ENCODE measurements at regions not wholly inside any gene's neighbourhood (a gene's known extent, or its start where the extent isn't known, plus 50 kb on each side); places are given as distances from the start of the nearest gene placed in this dataset.
"Not testable (repeated sequence)": the region's sequence is repeated elsewhere in the genome, so short reads cannot be mapped to it uniquely, and the experiment has no call there.

DNA sequence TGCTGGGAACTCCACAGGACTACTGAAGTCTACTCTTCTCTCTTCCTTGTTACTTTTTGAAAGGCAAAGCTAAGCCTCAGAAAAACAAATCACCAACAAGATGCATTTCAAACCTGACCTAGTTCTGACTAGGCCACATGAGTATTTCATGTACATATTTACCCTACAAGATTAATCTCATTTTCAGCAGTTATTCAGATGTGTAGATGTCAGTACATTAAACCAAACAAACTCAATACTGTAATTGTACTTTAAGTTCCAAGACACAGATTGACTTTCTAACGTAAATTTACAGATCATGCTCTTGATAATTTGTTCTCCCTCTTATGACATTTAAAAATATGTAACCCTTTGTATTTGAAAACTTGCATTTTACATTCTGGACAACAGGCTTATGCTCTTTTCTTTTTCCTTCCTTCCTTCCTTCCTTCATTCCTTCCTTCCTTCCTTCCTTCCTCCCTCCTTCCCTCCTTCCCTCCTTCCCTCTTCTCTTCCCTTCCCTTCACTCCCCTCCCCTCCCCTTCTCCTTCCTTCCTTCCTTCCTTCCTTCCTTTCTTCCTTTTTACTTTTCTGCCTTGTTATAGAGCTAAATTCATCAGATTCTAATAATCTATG, 1653.4 kb downstream of the EFNA5 start:
- CTCF ChIA-PET: no interaction called here
- POLR2A ChIA-PET: no interaction called here

DNA sequence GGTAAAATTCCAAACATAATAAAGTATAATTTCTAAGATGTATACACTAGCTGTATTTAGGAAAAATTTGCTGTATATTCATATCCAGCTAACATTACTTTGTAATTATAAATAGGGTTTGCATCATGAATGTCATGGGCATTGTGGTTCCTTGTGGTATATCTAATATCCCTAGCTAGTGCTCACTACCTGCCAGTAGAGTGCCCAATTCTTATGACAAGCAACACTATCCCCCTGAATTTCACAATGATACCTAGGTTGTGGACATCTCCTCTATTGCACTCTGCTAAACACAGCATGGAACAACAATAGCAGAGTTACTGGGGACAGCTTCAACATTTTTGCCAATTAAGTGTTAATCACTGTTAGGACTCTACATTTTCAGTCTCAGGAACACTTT, 1656.5 kb downstream of the EFNA5 start:
- ChIA-PET CTCF (no interaction called here), POLR2A (no interaction called here)

DNA sequence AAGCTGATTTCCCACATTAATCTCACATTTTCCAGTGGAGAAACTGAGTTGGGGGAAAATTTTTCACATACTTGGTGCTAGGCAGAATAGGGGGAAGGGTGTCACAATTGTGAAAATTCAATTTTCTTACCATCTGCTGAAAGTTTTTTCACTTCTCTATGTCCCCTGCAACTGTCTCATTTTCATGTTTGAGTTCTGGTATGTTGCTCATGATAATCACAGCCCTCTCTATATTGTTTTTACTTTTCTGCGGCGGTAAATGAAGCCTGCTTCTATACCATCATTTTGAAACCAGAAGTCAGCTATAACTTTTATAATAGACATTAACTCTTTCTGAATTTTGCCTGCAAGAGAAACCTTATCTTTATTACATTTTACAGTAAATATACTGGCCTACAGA, 1664.5 kb downstream of the EFNA5 start:
- ChIA-PET POLR2A (no interaction called here), CTCF (no interaction called here)

DNA sequence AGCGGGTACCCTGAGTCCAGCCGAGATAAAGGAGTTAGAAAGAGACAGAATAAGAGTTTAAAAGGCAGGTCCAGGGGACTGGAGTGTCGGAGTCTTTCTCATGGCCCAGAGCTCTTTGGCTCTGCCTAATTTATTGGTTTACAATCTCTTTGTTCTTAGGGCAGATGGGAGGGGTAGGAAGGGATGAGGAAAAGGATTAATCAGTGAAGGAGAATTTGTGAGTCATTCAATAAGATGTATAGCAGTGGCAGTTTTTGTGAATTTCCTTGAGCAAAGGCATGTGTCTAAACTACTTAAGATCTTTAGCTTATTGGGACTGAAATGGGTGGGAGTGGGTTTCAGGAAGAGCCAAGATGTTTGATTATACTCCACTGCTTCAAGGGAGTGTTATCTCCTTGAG, 1671.7 kb downstream of the EFNA5 start:
- CTCF ChIA-PET, POLR2A ChIA-PET: not testable (repeated sequence)

DNA sequence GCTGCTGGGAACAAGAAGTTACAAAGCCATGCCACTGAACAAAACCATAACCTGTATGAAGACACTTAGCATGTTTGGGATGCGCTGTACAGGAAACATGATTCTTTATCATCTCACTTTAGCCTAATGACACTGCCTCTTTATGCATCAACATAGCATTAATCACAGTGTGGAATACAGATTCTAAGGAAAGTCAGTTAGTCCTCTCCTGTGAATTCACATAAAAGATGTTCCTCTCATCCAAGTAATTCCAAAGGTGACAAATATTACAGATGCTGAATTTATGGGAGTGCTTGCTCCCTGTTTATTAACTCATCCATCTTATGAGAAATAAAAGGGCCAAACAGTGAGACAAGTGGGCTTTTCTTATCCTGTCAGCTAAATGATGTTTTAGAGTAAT, 1677.7 kb downstream of the EFNA5 start:
- CTCF ChIA-PET: no interaction called here
- POLR2A ChIA-PET: no interaction called here

DNA sequence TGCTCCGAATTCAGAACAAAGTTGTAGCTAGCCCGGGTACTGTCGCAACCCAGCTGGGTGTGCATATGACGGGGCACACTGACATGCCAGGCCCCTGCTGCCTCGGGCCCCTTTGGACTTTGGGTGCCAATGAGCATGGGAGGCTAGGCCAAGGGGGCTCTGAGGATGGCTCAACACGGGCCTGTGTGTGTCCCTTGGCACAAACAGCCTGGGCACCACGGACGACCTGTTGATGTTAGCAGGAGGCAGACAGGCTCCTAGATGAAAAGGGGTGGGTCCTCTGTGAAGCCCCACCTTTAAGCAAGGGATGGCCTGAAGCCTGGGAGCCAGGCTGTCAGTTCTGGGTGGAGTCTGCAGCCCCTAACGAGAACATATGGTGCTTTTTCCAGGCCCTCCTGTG, 1688.2 kb downstream of the EFNA5 start:
- CTCF ChIA-PET: no interaction called here
- POLR2A ChIA-PET: no interaction called here

DNA sequence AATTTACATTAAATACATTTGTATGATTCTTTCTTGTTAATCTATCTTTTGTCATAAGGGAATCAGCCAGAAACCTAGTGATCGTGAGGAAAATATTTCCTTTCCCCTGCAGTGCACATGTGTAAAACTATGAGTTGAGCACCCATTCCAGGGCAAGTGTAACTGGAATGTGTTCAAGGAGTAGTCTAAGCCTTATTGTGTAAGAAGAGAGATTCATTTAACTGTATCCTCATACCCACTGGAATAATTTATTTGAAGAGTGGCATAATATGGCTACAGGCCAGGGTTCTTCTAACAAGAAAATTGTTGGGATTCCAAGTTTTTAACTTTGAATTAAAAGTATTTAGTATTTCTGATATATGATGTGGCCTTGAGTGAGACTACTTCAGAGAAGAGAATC, 1692.7 kb downstream of the EFNA5 start:
- CTCF ChIA-PET: no interaction called here
- POLR2A ChIA-PET: no interaction called here

DNA sequence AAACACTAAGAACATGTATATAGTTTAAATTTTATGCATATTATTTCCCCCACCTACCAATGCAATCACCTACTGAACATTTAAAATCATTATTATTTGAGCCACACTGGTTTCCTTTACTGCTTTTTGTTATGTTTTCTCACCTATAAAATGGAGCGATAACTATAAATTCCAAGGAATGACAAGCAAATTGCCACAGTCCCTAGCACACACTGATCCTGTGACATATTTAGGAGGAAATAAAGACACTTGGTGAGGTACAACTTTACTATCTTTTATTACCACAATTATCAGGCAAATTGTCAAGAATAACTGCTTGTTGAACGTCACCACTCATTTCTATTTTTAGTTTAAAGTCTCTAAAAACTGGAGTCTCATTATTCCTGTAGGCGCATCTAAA, 1693.6 kb downstream of the EFNA5 start:
- ChIA-PET CTCF (no interaction called here), POLR2A (no interaction called here)

DNA sequence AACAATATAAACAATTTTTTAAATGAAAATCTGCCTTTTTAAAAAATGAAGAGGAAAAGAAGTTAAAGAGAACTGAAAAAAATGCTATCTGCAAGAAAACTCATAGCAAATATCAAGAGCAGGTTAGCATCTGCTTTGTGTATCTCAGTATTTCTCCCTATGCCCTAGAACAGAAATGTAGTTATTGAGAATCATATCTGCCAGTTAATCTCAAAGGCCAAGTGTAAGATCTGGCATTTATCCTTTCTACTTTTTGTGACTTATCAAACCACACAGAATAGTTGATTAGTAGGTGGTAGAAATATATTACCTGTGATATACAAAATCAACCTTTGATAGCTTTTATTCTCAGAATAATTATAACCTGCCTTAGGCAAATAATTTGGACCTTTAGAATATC, 1699.8 kb downstream of the EFNA5 start:
- CTCF ChIA-PET: no interaction called here
- POLR2A ChIA-PET: no interaction called here

DNA sequence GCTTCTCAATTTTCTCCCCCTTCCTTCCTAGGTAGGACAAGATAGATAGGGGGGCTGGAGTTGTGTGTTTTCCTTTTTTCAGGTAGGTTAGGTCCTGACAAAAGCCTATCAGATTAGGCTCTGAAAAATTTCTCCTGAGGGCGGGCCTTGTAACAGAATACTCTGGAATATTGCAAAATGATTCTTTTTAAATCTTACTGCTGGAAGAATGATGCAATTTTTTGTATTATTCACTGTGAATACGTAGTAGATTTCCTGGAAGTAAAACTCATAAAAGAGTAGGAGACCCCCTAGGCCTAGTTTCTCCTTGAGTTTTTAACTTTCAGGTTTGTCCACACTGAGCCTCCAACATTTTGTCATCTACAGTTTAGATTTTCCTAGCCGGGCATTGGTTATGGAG, 1701.8 kb downstream of the EFNA5 start:
- CTCF ChIA-PET: no interaction called here

DNA sequence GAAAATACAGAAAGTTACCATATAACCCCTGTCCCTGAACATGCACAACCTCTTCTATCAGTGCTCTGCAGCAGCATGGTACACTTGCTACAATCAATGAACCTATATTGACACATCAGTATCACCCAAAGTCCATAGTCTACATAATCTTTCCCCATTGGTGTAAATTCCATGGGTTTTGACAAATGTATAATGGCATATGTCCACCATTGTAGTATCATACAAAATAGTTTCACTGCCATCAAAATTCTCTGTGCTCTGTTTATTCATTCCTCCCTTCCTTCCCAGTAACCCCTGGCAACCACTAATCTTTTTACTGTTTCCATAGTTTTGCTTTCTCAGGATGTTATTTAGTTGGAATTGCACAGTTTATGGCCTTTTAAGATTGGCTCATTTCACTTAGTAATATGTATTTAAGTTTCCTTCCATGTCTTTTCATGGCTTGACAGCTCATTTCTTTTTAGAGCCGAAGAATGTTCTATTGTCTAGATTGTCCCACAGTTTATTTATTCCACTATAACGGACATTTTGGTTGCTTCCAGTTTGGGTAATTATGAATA, 1707.0 kb downstream of the EFNA5 start:
- ChIA-PET CTCF (no interaction called here), POLR2A (no interaction called here)

More for the DNA sequence above, 1701.8 kb downstream of the EFNA5 start:
- POLR2A ChIA-PET: no interaction called here

DNA sequence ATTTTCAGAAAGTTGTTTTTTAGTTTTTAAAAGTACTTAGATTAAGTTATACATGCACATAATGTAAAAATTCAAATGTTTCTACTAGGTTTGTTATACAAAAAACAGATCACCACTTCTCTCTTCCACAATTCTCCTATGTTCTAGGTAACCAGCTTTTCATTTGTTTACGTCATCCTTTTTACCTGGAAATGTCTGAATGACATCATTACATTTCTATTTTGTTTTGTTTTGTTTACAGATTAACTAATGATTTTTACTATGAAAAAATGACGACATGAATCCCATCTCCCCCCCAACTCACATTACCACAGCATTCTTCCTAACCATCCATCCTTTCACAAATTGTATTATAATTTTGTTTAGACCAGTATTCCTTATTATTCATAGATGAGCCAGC, 1709.2 kb downstream of the EFNA5 start:
- ChIA-PET CTCF (no interaction called here), POLR2A (no interaction called here)

DNA sequence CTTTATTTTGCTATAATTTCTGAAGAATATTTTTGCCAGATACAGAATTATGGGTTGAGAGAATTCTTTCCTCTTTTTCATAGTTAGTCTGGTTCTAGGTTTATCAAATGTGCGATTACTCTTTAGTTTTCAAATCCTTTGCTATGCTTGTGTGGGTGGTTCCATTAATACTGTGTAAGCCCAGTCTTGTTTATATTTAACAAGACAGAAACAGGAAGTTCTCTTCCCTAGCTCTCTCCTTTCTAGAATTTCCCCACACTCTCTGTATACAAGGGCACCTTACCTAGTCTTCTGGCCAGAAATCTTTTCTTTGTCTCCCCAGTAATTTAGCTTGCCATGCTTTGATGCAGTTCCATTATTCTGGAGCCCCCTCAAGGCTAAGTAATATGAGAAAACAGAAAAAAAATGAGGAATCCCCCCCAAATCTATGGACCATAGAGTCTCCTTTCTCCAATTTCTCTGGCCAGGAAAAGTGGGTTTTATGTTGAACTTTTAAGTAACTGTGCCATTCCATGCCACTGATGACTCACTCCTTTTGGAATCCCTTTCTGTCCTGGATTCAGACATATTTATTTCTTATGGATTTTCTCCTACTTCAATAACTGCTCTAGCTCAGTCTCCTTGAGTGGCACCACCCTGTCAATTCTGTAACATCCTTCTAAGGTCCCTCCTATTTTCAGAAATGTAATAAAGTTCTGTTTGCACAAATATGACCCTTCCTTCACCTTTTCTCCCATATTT, 1714.1 kb downstream of the EFNA5 start:
- ChIA-PET POLR2A (no interaction called here), CTCF (no interaction called here)

DNA sequence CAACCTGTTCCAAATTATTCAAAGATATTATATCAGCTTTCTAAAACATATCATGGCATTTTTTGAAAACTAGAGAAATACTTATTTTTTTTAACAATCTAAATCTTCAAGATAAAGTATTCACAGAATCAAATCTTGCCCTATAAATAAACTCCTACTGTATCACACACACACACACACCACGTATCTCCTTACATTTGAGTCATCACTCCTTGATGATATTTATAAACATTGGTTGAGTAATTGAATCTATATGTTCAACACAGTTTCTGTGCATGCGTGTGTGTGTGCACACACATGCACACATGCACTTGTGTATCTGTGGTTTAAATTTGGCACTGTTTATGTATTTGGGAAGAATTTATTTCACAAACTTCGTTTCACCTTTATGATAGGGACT, 1716.4 kb downstream of the EFNA5 start:
- CTCF ChIA-PET: no interaction called here
- POLR2A ChIA-PET: no interaction called here

DNA sequence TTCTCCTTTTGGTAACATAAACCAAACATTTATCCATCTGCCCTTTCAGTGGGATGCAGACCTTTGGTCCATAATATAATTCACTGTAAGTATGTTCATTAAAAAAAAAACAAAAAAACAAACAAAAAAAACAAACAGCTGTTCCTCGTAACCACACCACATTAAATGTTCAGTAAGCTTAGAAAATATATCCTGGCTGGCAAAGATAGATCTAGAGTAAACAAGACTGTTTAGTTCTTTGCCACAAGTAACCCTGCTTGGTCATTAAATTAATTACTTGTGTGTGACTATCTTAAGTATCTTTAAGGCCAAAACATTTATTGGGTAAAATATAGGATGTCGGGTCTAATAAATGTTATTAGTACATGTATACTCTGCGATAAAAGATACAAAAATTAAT, 1717.1 kb downstream of the EFNA5 start:
- ChIA-PET POLR2A (no interaction called here), CTCF (no interaction called here)

DNA sequence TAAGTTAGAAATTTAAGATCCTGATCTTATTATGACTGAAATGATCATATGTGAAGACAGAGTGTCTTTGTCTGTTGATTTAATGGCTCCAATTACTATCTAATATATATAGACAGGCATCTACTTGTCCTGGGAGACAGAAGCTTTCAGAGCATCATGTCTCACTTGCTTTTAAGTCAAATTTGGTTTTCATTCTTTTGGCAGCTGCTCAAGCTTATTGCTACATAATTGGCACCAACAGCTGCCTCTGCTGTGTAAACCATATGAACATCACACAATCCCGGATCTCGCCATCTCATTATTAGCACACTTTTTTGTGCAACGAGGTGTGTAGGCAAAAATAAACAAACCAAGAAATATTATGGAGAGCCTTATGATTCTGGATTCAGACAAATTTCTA, 1717.9 kb downstream of the EFNA5 start:
- ChIA-PET CTCF (no interaction called here), POLR2A (no interaction called here)

DNA sequence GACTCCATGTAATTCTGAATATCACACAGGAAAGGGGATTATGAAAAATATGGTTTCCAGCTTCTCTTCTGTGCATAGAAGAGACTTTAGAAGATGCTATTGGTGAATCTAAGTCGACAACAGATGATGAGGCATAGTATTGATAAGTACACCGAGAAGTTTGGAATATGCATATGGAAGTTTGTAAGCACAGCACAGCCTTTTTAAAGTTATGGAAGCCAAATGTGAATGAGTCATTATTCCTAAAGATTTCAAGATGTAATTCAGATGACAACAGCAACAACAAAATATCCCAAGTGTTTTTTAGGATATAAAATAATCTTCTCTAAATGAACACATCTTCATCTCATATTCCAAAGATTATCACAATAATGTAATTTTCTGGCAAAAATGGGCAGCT, 1723.3 kb downstream of the EFNA5 start:
- POLR2A ChIA-PET: no interaction called here

DNA sequence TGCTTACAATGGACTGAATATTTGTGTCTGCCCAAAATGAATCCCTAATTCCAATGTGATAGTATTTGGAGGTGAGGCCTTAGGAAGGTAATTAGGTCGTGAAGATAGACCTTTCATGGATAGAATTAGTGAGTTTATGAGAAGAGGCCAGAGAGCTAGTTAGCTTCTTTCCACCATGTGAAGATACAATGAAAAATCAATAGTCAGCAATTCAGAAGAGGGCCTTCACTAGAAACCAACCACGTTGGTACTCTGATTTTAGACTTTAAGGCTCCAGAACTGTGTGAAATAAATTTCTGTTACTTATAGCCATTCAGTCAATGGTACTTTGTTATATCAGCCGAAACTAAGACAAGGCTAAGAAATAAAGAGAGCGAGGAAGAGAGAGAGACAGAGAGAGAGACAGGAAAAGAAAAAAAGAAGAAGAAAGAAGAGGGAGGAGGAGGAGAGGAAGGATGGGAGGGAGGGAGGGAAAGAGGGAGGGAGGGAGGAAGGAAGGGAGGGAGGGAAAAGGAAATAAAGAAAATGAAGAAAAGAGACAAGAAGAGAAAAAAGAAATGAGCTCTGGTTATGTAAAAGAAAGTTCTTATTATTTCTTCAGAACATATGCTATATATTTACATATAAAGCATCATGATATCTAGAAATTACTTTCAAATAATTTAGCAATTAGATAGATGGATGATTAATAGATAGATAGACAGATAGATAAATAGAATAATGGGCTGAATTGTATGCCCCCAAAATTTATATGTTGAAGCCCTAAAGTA, 1725.3 kb downstream of the EFNA5 start:
- CTCF ChIA-PET: no interaction called here
- POLR2A ChIA-PET: no interaction called here

More for the DNA sequence above, 1723.3 kb downstream of the EFNA5 start:
- CTCF ChIA-PET: no interaction called here

DNA sequence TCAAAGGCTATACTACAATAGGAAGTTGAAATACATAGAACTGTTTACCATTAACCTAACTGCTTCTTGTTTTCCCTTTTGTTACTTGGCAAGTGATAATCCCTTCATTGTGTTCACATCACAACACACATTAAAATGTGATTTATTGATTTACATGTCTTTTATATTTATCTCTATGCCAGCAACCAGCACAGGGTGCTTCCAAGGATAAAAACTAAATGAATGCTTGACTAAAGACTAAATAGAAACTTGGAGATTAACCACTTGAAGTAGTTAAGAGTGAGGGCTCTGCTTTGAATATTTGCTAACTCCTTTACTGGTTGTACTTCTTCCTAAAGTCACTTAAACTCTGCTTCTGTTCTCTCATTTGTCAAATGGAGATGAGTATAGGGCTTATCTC, 1730.6 kb downstream of the EFNA5 start:
- ChIA-PET POLR2A (no interaction called here), CTCF (no interaction called here)

DNA sequence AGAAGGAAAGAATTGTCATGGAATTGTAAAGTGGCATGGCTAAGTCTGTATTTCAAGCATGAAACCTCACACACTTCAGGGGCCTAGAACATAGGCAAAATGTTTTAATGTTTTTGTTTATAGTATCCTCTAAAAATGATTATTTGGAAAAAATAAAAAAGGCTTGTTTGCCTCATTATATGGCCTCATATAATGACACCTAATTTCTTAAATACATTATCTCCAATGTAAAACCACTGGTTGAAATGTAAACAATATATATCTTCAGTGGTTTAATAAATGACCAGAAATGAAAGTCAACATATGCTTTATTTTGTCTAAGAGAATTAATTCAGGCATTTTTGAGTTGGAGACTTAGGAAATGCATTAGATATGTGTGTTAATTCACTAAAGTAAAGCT, 1736.6 kb downstream of the EFNA5 start:
- CTCF ChIA-PET: no interaction called here

DNA sequence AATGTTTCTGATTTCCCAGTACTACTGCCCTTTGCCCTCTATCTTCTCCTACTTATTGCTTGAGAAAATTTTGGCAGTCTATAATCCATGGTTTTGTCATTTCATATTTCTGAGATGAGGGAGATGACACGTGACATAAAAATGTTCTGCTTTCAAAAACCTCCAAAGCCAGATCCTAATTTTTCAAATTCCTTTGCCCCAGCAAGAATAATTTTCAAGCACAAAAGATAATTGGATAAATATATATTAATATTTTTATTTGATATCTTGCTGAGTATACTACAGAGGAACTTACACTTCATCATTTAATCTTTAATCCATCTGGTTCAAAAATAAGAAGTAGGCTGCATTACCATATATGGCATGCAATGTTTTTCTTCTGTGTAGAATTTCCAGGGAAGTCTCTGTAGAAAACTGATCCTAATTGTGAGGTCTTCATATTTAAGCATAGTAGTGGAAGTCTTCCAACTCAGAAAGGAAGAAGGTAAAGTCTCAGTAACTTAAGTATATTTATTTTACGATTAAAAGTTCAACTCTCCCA, 1738.8 kb downstream of the EFNA5 start:
- ChIA-PET CTCF (no interaction called here), POLR2A (no interaction called here)

More for the DNA sequence above, 1736.6 kb downstream of the EFNA5 start:
- POLR2A ChIA-PET: no interaction called here
